SU-DHL-6 (cell line): ENCODE measurements at regions not wholly inside any gene's neighbourhood (a gene's known extent, or its start where the extent isn't known, plus 50 kb on each side); places are given as distances from the start of the nearest gene placed in this dataset.

Source experiments
- H2AFZ ChIP-seq: fragments of 200-600 bp; sonication (generic); 2 replicates; pipeline ENCODE4 v1.6.1; 2014; ENCODE audit warnings: low read depth, mild to moderate bottlenecking, moderate library complexity, mixed read lengths, antibody characterized with exemption, low read length; ENCODE audit not compliant: severe bottlenecking
- H3F3A ChIP-seq: fragments of 200-600 bp; shearing (Covaris generic); 2 replicates; pipeline ENCODE4 v1.6.0; 2016; ENCODE audit warnings: antibody characterized with exemption, mild to moderate bottlenecking; ENCODE audit not compliant: insufficient read depth
- H3K27ac ChIP-seq: fragments of 200-600 bp; sonication (generic); 2 replicates; pipeline ENCODE4 v1.5.1; 2016; ENCODE audit warnings: low read depth, mild to moderate bottlenecking, low read length, moderate library complexity, mixed read lengths
- H3K27me3 ChIP-seq: fragments of 200-600 bp; sonication (generic), shearing (Covaris generic); 2 replicates; pipeline ENCODE4 v1.6.0; 2014; ENCODE audit warnings: mild to moderate bottlenecking, low read length
- H3K36me3 ChIP-seq: fragments of 200-600 bp; sonication (generic); 2 replicates; pipeline ENCODE4 v1.6.1; 2014; ENCODE audit warnings: mild to moderate bottlenecking, low read length, mixed read lengths
- H3K4me2 ChIP-seq: fragments of 300-600, 200-600 bp; shearing (Covaris generic), sonication (generic); 2 replicates; pipeline ENCODE4 v1.6.0; 2014; ENCODE audit warnings: low read length, low read depth, mild to moderate bottlenecking; ENCODE audit not compliant: poor library complexity, severe bottlenecking
- H3K4me3 ChIP-seq: fragments of 200-600 bp; sonication (generic); 2 replicates; pipeline ENCODE4 v1.5.1; 2014; ENCODE audit warnings: antibody characterized with exemption, low read length, mild to moderate bottlenecking, mixed read lengths; ENCODE audit not compliant: insufficient read depth, poor library complexity, severe bottlenecking
- H3K79me2 ChIP-seq: fragments of 200-600 bp; sonication (generic); 2 replicates; pipeline ENCODE4 v1.6.1; 2014; ENCODE audit warnings: mild to moderate bottlenecking, low read length, moderate library complexity; ENCODE audit not compliant: insufficient read depth
- H3K9ac ChIP-seq: fragments of 200-600 bp; sonication (generic); 2 replicates; pipeline ENCODE4 v1.7.0; 2014; ENCODE audit warnings: mild to moderate bottlenecking, low read length
- H3K9me2 ChIP-seq: fragments of 200-600 bp; sonication (generic); replicated peaks from 2 replicates; pipeline ENCODE4 v1.6.1; 2014; ENCODE audit warnings: low read length; ENCODE audit not compliant: insufficient read depth
- H3K9me3 ChIP-seq: fragments of 200-600 bp; sonication (generic); 2 replicates; pipeline ENCODE4 v1.6.1; 2014; ENCODE audit warnings: low read length, mixed read lengths; ENCODE audit not compliant: insufficient read depth
- H4K20me1 ChIP-seq: fragments of 200-600 bp; sonication (generic); 2 replicates; pipeline ENCODE4 v1.6.1; 2014; ENCODE audit warnings: low read depth, mild to moderate bottlenecking, antibody characterized with exemption, low read length, moderate library complexity, mixed read lengths
- EZH2phosphoT487 ChIP-seq: fragments of 200-600 bp; sonication (generic), shearing (Covaris generic); conservative IDR thresholded peaks from 2 replicates; pipeline ENCODE4 v1.6.1; 2018; ENCODE audit warnings: mild to moderate bottlenecking, antibody characterized with exemption, low read length, moderate library complexity, mixed read lengths
- TF ChIP-seq, protein P1 (sequence below): fragments of 200-600 bp; sonication (generic); IDR thresholded peaks from one replicate; pipeline ENCODE4 v1.5.1; 2017; ENCODE audit warnings: antibody characterized with exemption, mild to moderate bottlenecking, low read length, moderate library complexity; ENCODE audit not compliant: insufficient read depth, poor library complexity, severe bottlenecking

- no peaks in the 10 kb centered on the region for H3F3A ChIP-seq
- H3K79me2 ChIP-seq, result no peaks in the 10 kb centered on the region
- no peak overlapping the region for H3K4me2 ChIP-seq
- no peaks in the 10 kb centered on the region for H3K27me3 ChIP-seq
- H3K27ac ChIP-seq, result no peak overlapping the region
- no peaks in the 10 kb centered on the region for H3K36me3 ChIP-seq
- no peak overlapping the region for H3K9ac ChIP-seq
- H2AFZ ChIP-seq, result no peak overlapping the region
- H4K20me1 ChIP-seq, result no peaks in the 10 kb centered on the region
- no peak overlapping the region for H3K4me3 ChIP-seq
- no peaks in the 10 kb centered on the region for H3K9me3 ChIP-seq
- no peaks in the 10 kb centered on the region for H3K9me2 ChIP-seq
- TF ChIP-seq, protein P1, sequence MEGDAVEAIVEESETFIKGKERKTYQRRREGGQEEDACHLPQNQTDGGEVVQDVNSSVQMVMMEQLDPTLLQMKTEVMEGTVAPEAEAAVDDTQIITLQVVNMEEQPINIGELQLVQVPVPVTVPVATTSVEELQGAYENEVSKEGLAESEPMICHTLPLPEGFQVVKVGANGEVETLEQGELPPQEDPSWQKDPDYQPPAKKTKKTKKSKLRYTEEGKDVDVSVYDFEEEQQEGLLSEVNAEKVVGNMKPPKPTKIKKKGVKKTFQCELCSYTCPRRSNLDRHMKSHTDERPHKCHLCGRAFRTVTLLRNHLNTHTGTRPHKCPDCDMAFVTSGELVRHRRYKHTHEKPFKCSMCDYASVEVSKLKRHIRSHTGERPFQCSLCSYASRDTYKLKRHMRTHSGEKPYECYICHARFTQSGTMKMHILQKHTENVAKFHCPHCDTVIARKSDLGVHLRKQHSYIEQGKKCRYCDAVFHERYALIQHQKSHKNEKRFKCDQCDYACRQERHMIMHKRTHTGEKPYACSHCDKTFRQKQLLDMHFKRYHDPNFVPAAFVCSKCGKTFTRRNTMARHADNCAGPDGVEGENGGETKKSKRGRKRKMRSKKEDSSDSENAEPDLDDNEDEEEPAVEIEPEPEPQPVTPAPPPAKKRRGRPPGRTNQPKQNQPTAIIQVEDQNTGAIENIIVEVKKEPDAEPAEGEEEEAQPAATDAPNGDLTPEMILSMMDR, result no peak
- TF ChIP-seq EZH2phosphoT487, result no peak
These were observed 153.9 kb downstream of the KLF13 start for GRCh38 chr15:31480356-31481025.

- no peaks in the 10 kb centered on the region for H3F3A ChIP-seq
- no peaks in the 10 kb centered on the region for H3K79me2 ChIP-seq
- TF ChIP-seq EZH2phosphoT487, result no peak
- TF ChIP-seq, protein P1, result no peak
- H3K9me2 ChIP-seq, result no peaks in the 10 kb centered on the region
- H4K20me1 ChIP-seq, result no peaks in the 10 kb centered on the region
- no peak overlapping the region for H3K9ac ChIP-seq
- H3K27me3 ChIP-seq, result no peaks in the 10 kb centered on the region
- no peak overlapping the region for H3K27ac ChIP-seq
- H3K36me3 ChIP-seq, result no peaks in the 10 kb centered on the region
- no peak overlapping the region for H3K4me3 ChIP-seq
- H3K9me3 ChIP-seq, result no peaks in the 10 kb centered on the region
- H3K4me2 ChIP-seq, result no peak overlapping the region
- no peak overlapping the region for H2AFZ ChIP-seq
These were observed 154.5 kb downstream of the KLF13 start for GRCh38 chr15:31481142-31481541.

GRCh38 chr15:31482122-31482922 lies 155.7 kb downstream of the KLF13 start:
- no peak overlapping the region for H3K27ac ChIP-seq
- H3K9ac ChIP-seq, result no peak overlapping the region
- H3K79me2 ChIP-seq, result no peaks in the 10 kb centered on the region
- TF ChIP-seq EZH2phosphoT487, result no peak
- TF ChIP-seq, protein P1, result no peak
- no peaks in the 10 kb centered on the region for H3K27me3 ChIP-seq
- no peak overlapping the region for H3K4me3 ChIP-seq
- H3F3A ChIP-seq, result no peaks in the 10 kb centered on the region
- H3K9me3 ChIP-seq, result no peaks in the 10 kb centered on the region
- no peak overlapping the region for H2AFZ ChIP-seq
- no peak overlapping the region for H3K4me2 ChIP-seq
- no peaks in the 10 kb centered on the region for H3K36me3 ChIP-seq
- no peaks in the 10 kb centered on the region for H4K20me1 ChIP-seq
- H3K9me2 ChIP-seq, result no peaks in the 10 kb centered on the region
